Smooth muscle cell (in vitro differentiated cells): ENCODE measurements at regions not wholly inside any gene's neighbourhood (a gene's known extent, or its start where the extent isn't known, plus 50 kb on each side); places are given as distances from the start of the nearest gene placed in this dataset.

Experiments
- DNase-seq: peaks from one replicate; lab custom pipeline; 2025; ENCODE audit not compliant: unreplicated experiment; lab: John Stamatoyannopoulos, UW
- H2AFZ ChIP-seq: fragments of 200-600 bp; sonication (generic); 2 replicates; pipeline ENCODE4 v1.6.0; 2016; ENCODE audit warnings: antibody characterized with exemption, low read depth, mild to moderate bottlenecking
- H3F3A ChIP-seq: fragments of 200-600 bp; sonication (generic); 2 replicates; pipeline ENCODE4 v1.6.0; 2017; ENCODE audit warnings: antibody characterized with exemption, low read depth
- H3K27ac ChIP-seq: fragments of 200-600 bp; sonication (generic); 2 replicates; pipeline ENCODE4 v1.5.1; 2016; ENCODE audit warnings: low read depth, mild to moderate bottlenecking
- H3K27me3 ChIP-seq: fragments of 200-600 bp; sonication (generic); 2 replicates; pipeline ENCODE4 v1.6.1; 2016; ENCODE audit warnings: low read depth, mild to moderate bottlenecking
- H3K36me3 ChIP-seq: fragments of 200-600 bp; sonication (generic); 2 replicates; pipeline ENCODE4 v1.5.1; 2016; ENCODE audit warnings: low read depth
- H3K4me1 ChIP-seq: fragments of 200-600 bp; sonication (generic); 2 replicates; pipeline ENCODE4 v1.5.1; 2016; ENCODE audit warnings: low read depth
- H3K4me2 ChIP-seq: fragments of 200-600 bp; sonication (generic); 2 replicates; pipeline ENCODE4 v1.6.0; 2016; ENCODE audit warnings: mild to moderate bottlenecking
- H3K4me3 ChIP-seq: fragments of 200-600 bp; sonication (generic); 2 replicates; pipeline ENCODE4 v1.5.1; 2016; ENCODE audit warnings: mild to moderate bottlenecking
- H3K79me2 ChIP-seq: fragments of 200-600 bp; sonication (generic); 2 replicates; pipeline ENCODE4 v1.6.0; 2016; ENCODE audit warnings: low read depth, mild to moderate bottlenecking
- H3K9ac ChIP-seq: fragments of 200-600 bp; sonication (generic); 2 replicates; pipeline ENCODE4 v1.6.0; 2016; ENCODE audit warnings: low read depth
- H3K9me3 ChIP-seq: fragments of 200-600 bp; sonication (generic); replicated peaks from 2 replicates; pipeline ENCODE4 v1.5.1; 2016; ENCODE audit warnings: low read depth
- H4K20me1 ChIP-seq: fragments of 200-600 bp; sonication (generic); 2 replicates; pipeline ENCODE4 v1.6.0; 2016; ENCODE audit warnings: low read depth
- WGBS: methylation state at CpG from one replicate; pipeline ENCODE4 v1.1.7; 2016; ENCODE audit warnings: low lambda C conversion rate; 5-methylcytosine and 5-hydroxymethylcytosine counted together
- TF ChIP-seq, protein P1 (sequence below): fragments of 200-600 bp; sonication (generic); IDR thresholded peaks from 2 replicates; pipeline ENCODE4 v1.5.1; 2017; ENCODE audit warnings: borderline replicate concordance, mild to moderate bottlenecking, antibody characterized with exemption; ENCODE audit not compliant: insufficient read depth, poor library complexity, severe bottlenecking

DNA sequence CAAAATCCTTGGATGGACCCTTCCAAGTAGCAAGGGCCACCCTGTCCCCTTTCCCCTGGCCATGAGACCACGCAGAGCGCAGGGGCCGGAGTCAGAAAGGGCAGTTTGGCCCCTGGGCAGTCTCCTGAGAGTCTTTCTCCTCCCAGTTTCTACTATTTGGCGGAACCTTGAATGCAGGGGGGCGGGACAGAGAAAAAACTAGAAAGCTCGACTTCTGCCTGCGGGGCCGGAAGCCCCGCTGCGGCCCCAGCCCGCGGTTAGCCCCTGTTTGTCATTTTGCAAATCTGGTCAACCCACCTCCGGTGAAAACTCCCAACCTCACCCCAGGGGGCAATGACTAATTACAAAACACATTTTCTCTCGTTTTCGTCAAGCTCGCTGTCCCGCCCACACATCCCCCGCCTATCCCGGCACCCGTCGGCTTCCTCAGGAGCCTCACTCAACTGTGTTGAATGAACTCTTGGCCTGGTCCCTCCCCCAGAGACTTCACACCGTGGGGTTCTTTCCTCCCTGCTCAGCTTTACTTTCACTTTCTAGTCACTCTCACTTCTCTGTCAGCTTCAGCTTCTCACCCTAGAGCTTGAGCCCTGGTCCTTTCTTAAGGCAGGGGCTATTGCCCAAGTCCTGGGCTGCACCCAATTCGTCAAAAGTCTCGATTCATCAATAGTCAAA lies 66.7 kb downstream of the IRF2BPL start:
- DNase-seq: peak; percentile 58
- Histone ChIP-seq H3K9ac (peak overlapping the region; percentile 75), H4K20me1 (no peaks in the 10 kb centered on the region), H3K36me3 (no peaks in the 10 kb centered on the region), H3K9me3 (no peaks in the 10 kb centered on the region), H3K4me1 (peaks cover 42% of the 10 kb centered on the region), H3K27ac (peak overlapping the region; percentile 99), H2AFZ (no peak overlapping the region), H3K4me3 (peak overlapping the region; percentile 39), H3K79me2 (no peaks in the 10 kb centered on the region), H3F3A (peaks cover 28% of the 10 kb centered on the region), H3K27me3 (no peaks in the 10 kb centered on the region), H3K4me2 (peak overlapping the region; percentile 82)
- TF ChIP-seq, protein P1, sequence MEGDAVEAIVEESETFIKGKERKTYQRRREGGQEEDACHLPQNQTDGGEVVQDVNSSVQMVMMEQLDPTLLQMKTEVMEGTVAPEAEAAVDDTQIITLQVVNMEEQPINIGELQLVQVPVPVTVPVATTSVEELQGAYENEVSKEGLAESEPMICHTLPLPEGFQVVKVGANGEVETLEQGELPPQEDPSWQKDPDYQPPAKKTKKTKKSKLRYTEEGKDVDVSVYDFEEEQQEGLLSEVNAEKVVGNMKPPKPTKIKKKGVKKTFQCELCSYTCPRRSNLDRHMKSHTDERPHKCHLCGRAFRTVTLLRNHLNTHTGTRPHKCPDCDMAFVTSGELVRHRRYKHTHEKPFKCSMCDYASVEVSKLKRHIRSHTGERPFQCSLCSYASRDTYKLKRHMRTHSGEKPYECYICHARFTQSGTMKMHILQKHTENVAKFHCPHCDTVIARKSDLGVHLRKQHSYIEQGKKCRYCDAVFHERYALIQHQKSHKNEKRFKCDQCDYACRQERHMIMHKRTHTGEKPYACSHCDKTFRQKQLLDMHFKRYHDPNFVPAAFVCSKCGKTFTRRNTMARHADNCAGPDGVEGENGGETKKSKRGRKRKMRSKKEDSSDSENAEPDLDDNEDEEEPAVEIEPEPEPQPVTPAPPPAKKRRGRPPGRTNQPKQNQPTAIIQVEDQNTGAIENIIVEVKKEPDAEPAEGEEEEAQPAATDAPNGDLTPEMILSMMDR: no peak
- WGBS: 3% methylated on average over 24 of the region's 24 CpGs

DNA sequence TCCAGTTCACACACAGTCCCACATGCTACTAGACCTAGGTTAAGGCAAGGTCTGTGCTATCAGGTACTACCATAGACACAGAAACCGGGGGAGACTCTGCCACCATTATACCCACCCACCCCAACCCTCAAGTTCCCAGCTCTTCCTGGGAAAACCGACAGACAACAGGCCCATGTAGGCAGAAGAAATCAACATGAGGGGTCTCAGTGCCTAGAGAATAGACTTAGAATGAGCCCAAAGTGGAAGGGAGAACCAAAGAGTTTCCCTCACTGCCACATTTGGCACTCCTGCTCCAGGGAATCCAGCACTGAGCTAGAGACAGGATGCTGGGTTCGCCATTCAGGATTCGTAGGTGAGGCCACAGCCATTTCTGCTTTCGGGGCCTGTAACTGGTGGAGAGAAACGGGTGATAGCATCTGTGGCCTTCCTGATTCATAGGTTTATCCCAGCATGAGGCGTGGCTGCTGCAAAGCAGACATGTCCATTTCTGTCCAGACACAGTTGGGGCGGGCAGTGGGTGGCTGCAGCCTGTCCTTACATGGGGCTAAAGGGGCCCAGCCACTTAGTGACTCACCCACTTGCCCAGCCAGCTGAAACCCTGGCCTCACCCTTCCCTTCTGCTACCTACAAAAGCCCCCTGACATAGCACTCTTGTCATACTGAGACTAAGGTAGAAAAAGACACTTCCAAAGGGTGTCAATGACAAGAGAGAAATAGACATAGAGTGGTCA lies 69.4 kb downstream of the IRF2BPL start:
- Histone ChIP-seq H2AFZ (no peak overlapping the region), H3K4me1 (peaks cover 61% of the 10 kb centered on the region), H3F3A (peaks cover 39% of the 10 kb centered on the region), H3K9me3 (no peaks in the 10 kb centered on the region), H3K4me2 (peak overlapping the region; percentile 82), H3K9ac (peak overlapping the region; percentile 85), H3K27ac (peak overlapping the region; percentile 99), H3K36me3 (no peaks in the 10 kb centered on the region), H3K79me2 (no peaks in the 10 kb centered on the region), H3K4me3 (no peak overlapping the region), H4K20me1 (no peaks in the 10 kb centered on the region), H3K27me3 (no peaks in the 10 kb centered on the region)
- TF ChIP-seq, protein P1: no peak
- WGBS: 17% methylated on average over 8 of the region's 8 CpGs
- peak; percentile 27 for DNase-seq

DNA sequence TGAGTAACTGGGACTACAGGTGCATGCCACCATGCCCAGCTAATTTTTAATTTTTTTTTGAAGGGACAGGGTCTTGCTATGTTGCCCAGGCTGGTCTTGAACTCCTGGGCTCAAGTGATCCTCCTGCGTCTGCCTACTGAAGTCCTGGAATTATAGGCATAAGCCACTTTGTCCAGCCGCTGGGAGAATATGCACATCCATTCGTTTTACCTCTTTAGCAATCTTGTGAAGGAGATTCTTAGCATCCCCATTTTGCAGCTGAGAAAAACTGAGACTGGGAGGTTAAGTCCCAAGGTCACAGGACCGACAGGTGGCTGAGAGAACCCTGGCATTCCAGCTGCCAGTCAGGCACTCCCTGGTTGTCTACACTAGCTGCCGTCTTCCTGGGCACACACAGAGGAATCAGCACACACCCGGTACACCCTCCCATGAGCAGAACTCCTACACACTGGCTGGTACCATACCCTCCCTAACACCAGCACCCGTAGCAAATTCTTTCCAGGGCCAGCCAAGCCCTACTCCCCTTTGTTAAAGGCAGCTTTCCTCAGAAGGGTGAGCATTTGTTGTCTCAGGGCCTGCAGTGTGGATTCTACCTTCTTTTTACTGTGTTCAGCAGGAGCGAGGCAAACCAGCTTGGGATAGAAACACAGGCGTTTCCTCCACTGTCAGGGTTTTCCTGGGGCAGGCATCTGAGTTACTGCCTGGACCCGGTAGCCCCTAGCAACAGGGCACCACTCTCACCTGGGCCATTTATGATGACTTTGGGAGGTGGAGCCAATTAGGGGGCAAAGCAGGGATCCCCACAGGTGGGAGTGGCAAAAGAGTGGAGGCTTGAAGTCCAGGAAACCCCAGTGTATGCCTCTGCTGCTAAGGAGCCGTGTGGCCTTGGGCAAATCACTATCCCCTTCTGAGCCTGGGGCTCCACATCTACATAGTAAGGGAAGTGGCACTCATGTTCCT lies 70.2 kb downstream of the IRF2BPL start:
- Histone ChIP-seq H3K9me3 (no peaks in the 10 kb centered on the region), H3K4me3 (no peak overlapping the region), H2AFZ (no peak overlapping the region), H3K27me3 (no peaks in the 10 kb centered on the region), H3K36me3 (no peaks in the 10 kb centered on the region), H3K4me2 (peak overlapping the region; percentile 82), H3K27ac (peak overlapping the region; percentile 99), H4K20me1 (no peaks in the 10 kb centered on the region), H3K4me1 (peaks cover 67% of the 10 kb centered on the region), H3K79me2 (no peaks in the 10 kb centered on the region), H3F3A (peaks cover 39% of the 10 kb centered on the region), H3K9ac (peak overlapping the region; percentile 85)
- WGBS: 79% methylated on average over 11 of the region's 11 CpGs
- DNase-seq: no peak
- TF ChIP-seq, protein P1: no peak
